ENCODE measurements at regions not wholly inside any gene's neighbourhood (a gene's known extent, or its start where the extent isn't known, plus 50 kb on each side); places are given as distances from the start of the nearest gene placed in this dataset.
A peak's percentile ranks its signal among the peaks of the same experiment; 100 is the strongest.

DNA sequence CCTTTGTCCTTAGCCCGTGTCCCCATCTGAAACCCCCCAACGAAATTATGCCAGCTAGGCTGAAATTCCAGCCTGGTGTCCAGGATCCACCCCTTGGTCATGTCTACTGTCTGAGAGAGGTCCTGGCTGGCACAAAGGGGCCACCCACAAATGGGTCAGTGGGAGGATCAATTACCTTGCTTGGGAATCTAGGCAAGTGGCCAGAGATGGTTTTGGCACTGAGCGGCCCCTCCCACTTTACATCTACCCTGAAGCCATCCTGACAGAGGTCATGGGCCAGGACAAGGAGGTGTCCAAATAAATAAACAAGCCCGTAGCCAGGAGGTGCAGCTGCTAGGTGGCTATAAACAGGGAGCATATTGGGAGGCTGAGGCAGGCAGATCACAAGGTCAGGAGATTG lies 311.5 kb downstream of the MN1 start:
- DNase-seq = no peak

DNA sequence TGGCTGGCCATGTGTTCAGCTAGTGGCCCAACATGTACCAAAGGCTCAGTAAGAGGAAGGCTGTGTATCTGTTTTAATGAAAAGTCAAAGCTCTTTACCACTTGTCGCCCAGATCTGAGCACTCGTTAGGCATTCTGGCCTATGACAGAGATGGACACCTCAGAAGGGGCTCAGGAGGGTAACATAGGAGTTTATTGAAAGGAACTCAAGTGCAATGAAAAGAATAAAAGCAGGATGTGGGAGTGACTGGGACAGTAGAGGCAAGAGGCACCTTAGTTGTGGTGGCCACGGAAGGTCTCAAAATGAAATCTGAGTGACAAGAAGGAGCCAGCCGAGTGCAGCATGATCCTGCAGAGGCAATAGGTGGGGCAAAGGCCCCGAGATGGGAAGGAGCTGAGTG lies 309.7 kb downstream of the MN1 start:
- no peak for DNase-seq

- peak; percentile 55 for DNase-seq
Measured at GRCh38 chr22:27492566-27493201, 308.9 kb downstream of the MN1 start.

DNA sequence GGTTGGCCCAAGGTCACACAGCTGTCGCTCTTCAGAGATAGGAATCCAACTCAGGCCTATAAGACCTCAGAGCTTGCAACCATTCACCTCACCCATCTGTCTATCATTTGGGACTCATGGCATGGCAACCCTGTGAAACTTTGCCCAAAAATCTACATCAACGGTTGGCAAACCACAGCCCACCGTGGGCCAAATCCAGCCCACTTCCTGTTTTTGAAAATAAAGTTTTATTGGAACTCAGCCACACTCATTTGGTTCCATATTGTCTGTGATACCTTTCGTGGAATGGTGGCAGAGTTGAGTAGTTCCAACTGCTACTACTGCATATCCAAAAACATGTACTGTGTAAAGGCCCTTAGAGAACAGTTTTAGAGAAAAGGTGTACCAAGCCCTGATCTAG lies 307.8 kb downstream of the MN1 start:
- no peak for DNase-seq

GRCh38 chr22:27494785-27495184 lies 306.8 kb downstream of the MN1 start:
- no peak for DNase-seq

- no peak for DNase-seq
Measured at GRCh38 chr22:27495325-27495724, 306.2 kb downstream of the MN1 start.

GRCh38 chr22:27499121-27499520 lies 302.4 kb downstream of the MN1 start:
- no peak for DNase-seq

- DNase-seq = no peak
Measured at GRCh38 chr22:27501191-27501936, 300.2 kb downstream of the MN1 start.

DNA sequence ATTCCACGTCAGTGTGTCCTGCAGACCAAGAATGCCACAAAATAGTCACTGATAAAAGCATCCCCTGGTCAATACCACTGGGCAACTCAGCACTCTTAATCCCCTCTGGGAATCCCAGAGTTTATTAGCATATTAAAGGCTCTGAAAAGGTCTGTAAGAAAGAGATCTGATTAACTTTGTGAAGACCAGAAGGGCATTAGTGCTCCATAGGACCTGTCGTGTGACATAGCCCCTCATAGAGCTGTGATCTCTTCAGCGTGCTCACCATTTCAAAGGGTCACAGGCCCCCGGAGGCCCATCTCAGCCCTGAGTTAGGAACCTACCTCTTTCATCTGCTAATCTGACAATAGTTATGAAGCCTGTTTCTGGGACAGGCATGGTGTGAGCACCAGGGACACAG lies 299.2 kb downstream of the MN1 start:
- DNase-seq = no peak

DNA sequence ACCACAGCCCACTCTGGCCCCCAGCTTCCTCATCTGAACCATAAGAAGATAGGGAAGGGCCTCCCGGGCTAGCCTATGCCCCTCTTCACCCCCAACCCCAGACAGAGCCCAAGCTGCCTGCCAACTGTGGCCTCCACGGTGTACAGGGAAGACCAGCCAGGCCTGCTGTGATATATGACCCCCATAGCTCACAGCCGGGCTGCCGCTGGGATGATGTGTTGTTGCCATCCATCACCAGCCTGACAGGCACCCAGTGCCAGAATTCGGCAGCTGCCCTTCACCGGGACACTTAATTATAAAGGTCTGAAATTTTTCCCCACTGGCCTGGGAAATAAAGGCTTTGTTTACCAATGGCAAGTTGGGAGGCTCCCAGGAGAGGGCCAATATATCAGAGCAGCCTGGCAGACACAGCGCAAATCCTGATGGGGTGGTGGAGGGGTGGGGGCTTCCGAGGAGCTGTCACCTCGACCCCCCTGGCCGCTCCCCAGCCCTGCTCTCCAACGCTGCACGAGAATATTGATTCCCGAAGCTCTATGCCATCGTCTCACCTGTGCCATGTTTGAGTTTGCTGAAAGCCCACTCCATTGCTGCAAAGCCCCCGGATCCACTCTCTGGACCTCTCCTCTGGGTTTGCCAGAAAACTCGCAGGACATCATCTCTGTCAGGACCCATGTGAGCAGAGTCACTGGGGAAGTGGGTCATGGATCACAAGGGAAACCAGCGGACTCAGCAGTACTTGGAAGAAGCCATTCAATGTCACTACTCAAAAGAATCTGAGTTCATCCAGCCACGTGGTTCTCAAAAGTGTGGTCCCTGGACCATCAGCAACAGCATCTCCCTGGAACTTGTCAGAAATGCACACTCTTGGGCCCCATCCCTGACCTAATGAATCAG lies 296.9 kb downstream of the MN1 start:
- no peak for DNase-seq

GRCh38 chr22:27507111-27507611 lies 294.4 kb downstream of the MN1 start:
- no peak for DNase-seq

DNA sequence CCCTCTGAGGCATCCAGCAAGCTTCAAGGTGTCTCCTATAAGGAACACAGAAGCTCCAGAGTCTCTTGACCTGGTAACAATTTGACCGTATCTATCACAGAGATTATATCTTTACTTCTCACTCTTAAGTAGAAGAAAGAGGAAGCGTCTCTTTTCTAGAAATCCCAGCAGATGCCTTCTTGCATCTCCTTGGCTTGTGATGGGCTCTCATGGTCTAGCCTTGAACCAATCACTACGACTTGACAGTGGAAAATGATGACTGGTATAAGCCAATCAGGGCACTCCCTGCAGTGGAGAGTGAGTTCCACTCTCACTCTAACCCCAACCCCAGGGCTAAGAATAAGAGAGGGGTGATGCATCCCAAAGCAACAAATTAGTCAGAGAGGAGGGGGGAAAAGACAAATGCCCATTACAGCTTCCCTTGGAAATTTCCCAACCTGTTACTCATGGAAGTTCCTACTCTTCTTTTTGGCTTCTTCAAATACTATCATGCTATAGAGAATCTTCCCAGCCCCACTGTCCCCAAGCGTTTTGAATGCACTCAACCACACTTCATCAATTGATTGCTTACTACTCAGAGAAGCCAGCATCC lies 293.5 kb downstream of the MN1 start:
- no peak for DNase-seq

DNA sequence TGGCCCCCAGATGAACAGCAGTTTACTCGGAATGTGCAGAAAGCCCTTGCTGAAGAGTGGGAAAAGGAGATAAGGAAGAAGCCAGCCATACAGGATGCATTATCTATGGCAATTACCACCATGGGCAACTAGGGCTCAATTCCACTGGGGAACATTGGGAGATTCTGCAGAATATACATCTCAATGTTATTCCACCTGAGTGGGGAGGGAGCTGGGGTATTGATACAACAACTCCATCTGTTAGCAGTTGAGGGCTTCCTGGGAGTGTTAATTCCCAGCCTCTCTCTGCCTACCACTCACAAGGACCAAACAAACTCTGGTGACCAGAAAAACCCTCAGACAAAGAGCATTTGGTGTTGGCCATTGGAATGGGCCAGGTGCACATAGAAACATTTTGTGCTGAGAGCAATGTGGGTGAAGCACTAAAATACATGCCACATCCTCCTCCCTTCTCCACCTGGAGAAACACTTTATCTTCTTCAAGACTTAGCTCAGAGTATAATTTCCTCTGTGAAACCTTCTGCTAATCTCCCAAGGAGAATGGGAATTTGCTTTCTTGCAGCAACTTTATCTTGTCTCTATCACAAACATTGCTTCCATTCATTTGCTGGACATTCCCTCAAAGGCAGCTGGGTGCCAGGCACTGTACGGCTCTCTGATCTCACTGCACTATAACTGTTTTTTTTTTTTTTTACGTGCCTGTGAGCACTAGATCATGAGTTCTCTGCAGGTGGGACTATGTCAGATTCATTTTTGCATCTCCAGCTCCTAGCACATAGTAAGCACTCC lies 292.2 kb downstream of the MN1 start:
- DNase-seq = no peak

DNA sequence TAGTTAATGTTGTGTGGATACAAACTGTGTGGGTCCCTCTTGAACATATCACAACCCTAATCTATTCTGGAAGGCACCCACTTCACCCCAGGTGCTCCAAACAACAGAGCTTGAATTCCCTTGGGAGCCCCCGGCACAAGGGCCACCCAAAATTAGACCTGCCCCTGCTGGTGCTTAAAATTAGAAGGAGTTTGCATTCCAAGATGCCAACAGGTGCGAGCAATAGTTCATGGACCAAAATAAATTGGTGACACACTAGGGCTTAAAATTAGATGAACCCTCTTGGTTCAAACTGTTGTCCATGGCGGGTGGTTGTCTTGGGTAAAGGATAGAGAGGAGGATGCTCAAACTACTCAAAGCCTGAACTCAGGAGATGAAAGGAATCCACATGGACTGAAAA lies 291.5 kb downstream of the MN1 start:
- no peak for DNase-seq

DNA sequence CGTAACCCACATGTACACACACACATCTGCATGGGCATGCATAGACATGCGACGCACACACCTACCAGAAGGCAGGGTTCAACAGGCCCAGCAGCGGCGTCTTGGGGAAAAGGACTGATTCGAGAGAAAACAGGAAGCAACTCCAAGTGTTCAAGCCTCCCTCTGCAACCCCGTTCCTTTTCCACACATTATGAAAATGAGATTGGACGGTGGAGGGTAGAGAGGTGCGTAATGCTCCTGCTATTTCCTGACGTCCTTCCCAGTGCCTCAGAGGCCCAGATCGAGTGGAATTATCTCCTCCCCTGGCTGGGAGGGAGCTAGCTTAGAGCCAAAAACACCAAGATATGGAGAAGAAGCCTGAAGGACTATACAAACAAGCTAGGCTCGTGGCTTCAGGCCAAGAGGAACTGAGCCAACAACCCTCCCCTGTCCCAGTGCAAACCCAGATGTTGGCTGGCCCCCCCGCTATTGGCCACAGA lies 289.2 kb downstream of the MN1 start:
- no peak for DNase-seq

DNA sequence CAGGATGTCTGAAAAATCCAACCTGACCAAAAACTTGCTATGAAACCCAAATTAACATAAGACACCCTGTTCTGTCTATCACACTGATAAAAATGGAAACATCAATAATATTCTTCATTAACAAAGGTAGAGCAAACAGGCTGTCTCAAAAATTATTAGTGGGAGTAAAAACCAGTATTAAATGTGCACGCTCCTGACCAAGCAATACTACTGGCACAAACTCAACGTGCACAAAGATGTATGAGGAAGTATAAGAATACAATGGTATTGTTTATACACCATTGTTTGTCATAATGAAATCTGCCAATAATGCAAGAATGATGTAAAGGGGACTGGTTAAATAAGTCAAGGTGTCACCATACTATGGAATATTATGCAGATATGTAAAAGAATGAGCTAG lies 288.5 kb downstream of the MN1 start:
- no peak for DNase-seq

- no peak for DNase-seq
Measured at GRCh38 chr22:27514601-27515523, 286.7 kb downstream of the MN1 start.

DNA sequence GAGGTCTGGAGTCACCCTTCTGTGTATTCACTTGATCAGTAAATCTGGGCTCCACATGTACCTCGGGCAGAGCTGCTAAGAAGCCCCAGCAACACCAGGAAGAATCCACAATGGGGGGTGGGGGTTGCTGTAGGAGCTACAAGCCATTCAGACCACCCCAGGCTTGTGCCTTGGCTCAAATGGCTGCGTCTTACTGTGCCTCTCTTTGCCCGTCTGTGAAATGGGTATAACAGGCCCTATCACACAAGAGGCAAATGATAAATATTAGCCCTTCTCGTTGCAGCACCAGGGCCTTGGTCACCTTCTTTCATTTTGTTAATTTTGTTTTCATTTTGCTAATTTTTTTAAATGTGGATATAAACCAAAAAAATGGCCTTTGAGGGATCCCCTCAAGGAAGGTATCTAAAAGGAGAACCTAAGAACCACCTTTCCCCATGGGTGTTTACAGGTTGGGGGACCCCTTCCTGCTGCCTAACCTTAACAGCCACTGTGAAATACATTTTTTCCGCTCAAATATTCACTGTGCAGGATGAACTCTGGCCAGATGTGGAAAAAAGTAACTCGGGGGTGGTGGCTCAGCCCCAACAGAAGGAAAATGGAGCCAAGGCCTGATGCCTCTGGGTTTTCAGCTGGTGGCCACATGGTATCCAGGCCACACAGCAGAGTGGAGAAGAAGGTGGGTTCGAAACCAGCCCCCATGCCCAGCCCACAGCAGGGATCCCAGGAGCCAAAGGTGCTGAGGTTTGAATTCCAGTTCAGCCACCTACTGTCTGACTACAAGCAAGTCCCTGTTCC lies 284.0 kb downstream of the MN1 start:
- no peak for DNase-seq

GRCh38 chr22:27518531-27519340 lies 282.8 kb downstream of the MN1 start:
- DNase-seq = no peak
